GM12872 (cell line): ENCODE measurements at regions not wholly inside any gene's neighbourhood (a gene's known extent, or its start where the extent isn't known, plus 50 kb on each side); places are given as distances from the start of the nearest gene placed in this dataset.

Experiments used
- TF ChIP-seq, protein P1 (sequence below): IDR thresholded peaks from 3 replicates; pipeline ENCODE4 v1.5.1; 2011; ENCODE audit warnings: low read depth, mild to moderate bottlenecking, low read length, moderate library complexity; ENCODE audit not compliant: insufficient read depth

DNA sequence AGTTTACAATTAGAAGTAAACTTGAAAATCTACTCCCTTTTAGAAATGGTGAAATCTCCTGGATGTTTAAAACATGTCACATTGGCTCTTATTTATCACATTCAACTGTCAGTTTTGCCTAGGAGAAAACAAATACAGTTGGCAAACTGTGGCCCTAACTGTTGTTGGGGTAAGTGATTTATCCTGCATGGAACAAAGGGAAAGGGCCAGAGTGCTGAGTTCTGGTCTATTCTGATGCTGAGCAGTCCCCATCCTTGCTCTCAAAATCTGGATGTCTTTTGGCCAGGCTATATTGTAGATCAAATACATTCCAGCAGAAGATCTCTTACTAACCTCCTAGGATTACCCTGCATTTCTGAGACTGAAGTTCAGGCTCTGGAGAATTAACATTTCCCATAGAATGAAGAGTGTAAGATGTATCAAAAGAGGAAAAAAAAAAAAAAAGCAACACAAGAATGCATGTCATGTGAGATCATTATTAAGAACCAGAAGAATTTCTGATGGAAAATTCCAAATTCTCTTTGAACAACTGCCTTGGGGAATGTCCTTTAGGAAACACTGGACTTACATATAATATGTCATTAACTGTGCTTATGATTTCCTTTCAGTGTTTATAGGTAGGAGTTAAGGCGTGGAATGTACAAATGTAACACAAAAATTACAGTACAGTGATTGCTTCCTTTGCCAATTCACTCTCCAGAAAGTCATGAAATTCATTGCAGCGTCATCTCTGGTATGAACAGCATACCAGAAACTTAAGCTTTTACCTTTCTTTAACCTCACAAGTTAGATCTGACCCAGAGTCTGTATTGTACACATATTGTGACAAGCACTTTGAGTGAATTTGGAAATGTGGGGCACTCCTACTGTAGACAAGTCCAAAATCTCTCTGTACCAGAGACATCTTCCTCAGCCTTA, 1012.5 kb upstream of the LCORL start:
- TF ChIP-seq, protein P1, sequence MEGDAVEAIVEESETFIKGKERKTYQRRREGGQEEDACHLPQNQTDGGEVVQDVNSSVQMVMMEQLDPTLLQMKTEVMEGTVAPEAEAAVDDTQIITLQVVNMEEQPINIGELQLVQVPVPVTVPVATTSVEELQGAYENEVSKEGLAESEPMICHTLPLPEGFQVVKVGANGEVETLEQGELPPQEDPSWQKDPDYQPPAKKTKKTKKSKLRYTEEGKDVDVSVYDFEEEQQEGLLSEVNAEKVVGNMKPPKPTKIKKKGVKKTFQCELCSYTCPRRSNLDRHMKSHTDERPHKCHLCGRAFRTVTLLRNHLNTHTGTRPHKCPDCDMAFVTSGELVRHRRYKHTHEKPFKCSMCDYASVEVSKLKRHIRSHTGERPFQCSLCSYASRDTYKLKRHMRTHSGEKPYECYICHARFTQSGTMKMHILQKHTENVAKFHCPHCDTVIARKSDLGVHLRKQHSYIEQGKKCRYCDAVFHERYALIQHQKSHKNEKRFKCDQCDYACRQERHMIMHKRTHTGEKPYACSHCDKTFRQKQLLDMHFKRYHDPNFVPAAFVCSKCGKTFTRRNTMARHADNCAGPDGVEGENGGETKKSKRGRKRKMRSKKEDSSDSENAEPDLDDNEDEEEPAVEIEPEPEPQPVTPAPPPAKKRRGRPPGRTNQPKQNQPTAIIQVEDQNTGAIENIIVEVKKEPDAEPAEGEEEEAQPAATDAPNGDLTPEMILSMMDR = no peak

DNA sequence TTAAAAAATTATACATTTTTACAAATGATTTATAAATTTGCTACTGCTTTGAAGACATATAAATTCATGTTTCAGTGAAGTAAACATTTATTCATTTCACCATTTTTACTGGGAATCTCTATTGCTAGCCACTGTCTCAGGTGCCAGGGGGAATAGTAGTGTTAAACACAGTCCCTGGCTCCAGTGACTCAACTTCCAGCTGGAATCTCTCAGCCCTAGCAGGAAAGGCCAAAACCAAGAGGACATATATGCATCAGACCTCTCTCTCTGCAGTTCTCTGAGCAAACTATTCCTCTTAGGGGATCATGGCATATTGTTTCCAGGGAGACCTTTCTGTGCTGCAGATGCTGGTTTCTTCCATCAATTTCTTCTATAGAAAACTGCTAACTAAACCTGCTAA, 1009.0 kb upstream of the LCORL start:
- TF ChIP-seq, protein P1 = no peak

DNA sequence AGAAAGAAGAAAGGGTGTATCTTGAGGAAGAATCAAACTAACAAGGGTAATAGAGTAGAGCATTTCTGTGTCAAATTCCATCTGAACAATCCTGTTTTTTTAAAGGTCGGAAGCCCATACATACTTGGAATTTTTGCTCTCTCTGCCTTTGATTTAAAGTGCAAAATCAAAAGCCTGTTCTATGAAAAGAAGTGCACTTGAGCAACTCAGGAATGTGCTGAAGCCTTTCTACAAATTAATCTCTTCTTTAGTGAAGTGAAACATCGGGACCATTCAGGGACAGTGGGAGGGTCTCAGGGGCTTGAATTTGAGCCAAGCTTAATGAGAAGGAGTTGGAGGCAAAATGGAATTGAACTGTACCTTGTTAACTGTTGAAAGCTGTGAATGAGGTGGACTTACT, 1008.5 kb upstream of the LCORL start:
- TF ChIP-seq, protein P1 = no peak

DNA sequence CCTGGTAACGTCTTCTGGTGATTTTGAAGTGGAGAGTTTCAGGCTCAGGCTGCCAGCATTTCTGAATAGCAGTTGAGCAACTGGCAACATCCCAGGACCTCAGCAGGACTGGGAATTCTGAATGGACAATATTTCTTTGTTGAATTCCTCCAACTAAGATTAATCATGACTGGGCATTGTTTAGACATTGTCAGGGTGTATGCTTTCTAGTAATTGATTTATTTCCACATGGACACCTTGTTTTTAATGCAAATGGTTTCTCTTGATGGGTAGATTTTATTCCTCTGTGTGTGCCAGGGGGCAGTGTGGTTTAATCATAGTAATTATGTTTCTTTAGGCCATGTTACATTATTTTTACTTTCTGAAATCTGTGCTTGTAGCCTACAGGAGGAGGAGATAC, 1004.7 kb upstream of the LCORL start:
- TF ChIP-seq, protein P1 = no peak

DNA sequence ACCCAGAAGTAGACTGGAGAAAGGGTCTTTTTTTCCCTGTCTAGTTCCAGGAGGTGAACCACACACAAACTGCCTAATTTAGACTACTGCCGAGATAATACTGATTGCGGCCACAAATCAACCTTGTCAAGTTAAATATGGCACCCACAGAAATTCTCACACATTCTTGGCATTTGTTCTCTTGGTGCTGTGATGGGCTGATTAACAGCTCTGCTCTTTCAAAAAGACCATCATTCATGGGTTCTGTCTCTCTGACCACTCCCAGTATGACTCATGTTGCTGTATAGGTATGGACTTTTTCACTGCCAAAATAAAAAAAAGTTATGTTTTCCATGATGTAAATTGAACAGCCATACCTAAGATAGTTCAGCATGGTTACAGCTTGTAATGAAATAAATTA, 1003.5 kb upstream of the LCORL start:
- TF ChIP-seq, protein P1 = no peak

DNA sequence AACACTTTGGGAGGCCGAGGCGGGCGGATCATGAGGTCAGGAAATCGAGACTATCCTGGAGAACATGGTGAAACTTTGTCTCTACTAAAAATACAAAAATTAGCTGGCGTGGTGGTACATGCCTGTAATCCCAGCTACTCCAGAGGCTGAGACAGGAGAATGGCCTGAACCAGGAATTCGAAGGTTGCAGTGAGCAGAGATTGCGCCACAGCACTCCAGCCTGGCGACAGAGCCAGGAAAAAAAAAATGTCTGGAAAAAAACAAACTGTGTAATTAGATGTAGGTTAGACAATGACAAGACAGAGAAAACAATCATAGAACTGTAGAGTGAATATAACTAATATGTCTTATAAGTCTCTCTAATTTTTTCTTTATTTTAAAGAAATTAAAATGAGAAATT, 1002.5 kb upstream of the LCORL start:
- TF ChIP-seq, protein P1 = no peak

DNA sequence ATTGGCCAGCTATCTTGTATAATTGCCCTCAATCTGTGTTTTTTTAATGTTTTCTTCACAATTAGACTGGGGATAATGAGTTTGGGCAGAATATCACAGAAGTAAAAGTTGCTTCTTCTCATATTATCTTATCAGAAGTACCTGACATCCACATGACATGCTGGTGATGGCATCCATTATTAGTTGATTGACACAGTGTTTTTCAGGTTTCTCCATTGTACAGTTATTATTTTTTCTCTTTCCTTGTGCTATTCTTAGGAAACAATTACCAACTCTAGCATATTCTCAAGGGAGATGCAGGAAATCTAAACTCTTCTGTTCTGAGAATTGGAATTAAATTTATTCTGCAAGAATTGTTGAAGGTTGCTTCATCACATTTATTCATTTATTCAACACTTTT, 1000.1 kb upstream of the LCORL start:
- TF ChIP-seq, protein P1 = no peak
